NB4 (cell line): ENCODE measurements at regions not wholly inside any gene's neighbourhood (a gene's known extent, or its start where the extent isn't known, plus 50 kb on each side); places are given as distances from the start of the nearest gene placed in this dataset.

ENCODE experiments used
- CTCF ChIP-seq: IDR thresholded peaks from one replicate; pipeline ENCODE4 v1.5.1; 2012; ENCODE audit warnings: low read depth, low read length
- POLR2A ChIP-seq: IDR thresholded peaks from 2 replicates; pipeline ENCODE4 v1.6.1; 2011; ENCODE audit warnings: mild to moderate bottlenecking; ENCODE audit not compliant: insufficient read length; ENCODE audit errors: extremely low read depth

- TF ChIP-seq CTCF (no peak), POLR2A (no peak)
Observed at GRCh38 chr15:95733931-95734330, 596.6 kb upstream of the NR2F2 start.
